B cell (primary cell): ENCODE measurements at regions not wholly inside any gene's neighbourhood (a gene's known extent, or its start where the extent isn't known, plus 50 kb on each side); places are given as distances from the start of the nearest gene placed in this dataset.

Experiments used
- ATAC-seq: fragments of 200-7000 bp; cut with Tn5 transposase; one replicate; pipeline ENCODE4 v1.10.0; 2021; ENCODE audit warnings: low read depth, mild to moderate bottlenecking, moderate number of reproducible peaks, moderate library complexity
- CTCF ChIA-PET: fragments of 350-600 bp; sonication (Branson Sonifier 250); formaldehyde crosslinking; loops from one replicate; lab custom pipeline; 2021; ENCODE audit warnings: antibody characterized with exemption, inconsistent platforms; lab: Charles Lee
- POLR2A ChIA-PET: fragments of 350-600 bp; sonication (Branson Sonifier 250); formaldehyde crosslinking; loops from one replicate; lab custom pipeline; 2021; ENCODE audit warnings: antibody characterized with exemption; lab: Charles Lee
- DNase-seq: peaks from one replicate; pipeline ENCODE4 v3.0.0; 2013
- H2AFZ ChIP-seq: 2 replicates; pipeline ENCODE4 v1.6.1; 2012; ENCODE audit warnings: mild to moderate bottlenecking, low read depth, low read length; ENCODE audit not compliant: insufficient read depth, poor library complexity, severe bottlenecking
- H3K27ac ChIP-seq, 2 donors: 1 replicate in 1 of 2; 2 replicates in 1 of 2; pipeline ENCODE4 v1.5.1; 2012 to 2013; ENCODE audit warnings: low read length in 2 of 2, mild to moderate bottlenecking in 2 of 2, moderate library complexity in 1 of 2
- H3K27me3 ChIP-seq, 4 experiments: fragments of 200-600 bp in 1 of 4; sonication (generic) in 1 of 4; replicated peaks in 1 of 4; 1 replicate in 2 of 4; 2 replicates in 2 of 4; pipeline versions ENCODE4 v1.6.1 to v1.7.0; 2013 to 2016; ENCODE audit warnings: low read length in 3 of 4, mild to moderate bottlenecking in 2 of 4, mixed read lengths in 1 of 4, moderate library complexity in 1 of 4; ENCODE audit not compliant: insufficient read depth in 4 of 4, control insufficient read depth in 3 of 4; ENCODE audit errors: control extremely low read depth in 1 of 4
- H3K36me3 ChIP-seq, 2 experiments: replicated peaks in 1 of 2; 1 replicate in 1 of 2; 2 replicates in 1 of 2; pipeline versions ENCODE4 v1.6.1 to v1.7.1; 2013; ENCODE audit warnings: low read length in 1 of 2; ENCODE audit not compliant: insufficient read depth in 2 of 2, control insufficient read depth in 1 of 2; ENCODE audit errors: control extremely low read depth in 1 of 2, extremely low read depth in 1 of 2
- H3K4me1 ChIP-seq, 2 donors: fragments of 200-600 bp in 1 of 2; sonication (generic) in 1 of 2; 1 replicate in 1 of 2; 2 replicates in 1 of 2; pipeline versions ENCODE4 v1.5.1 to v1.6.1; 2013 to 2017; ENCODE audit warnings: low read length in 2 of 2; ENCODE audit not compliant: control insufficient read depth in 2 of 2, insufficient read depth in 2 of 2
- H3K4me2 ChIP-seq: replicated peaks from 2 replicates; pipeline ENCODE3; 2012; ENCODE audit warnings: mild to moderate bottlenecking, low read depth, low read length; ENCODE audit not compliant: poor library complexity, severe bottlenecking
- H3K4me3 ChIP-seq, 5 experiments: fragments of 200-600 bp in 1 of 5; sonication (generic) in 1 of 5; 1 replicate in 3 of 5; 2 replicates in 2 of 5; pipeline versions ENCODE4 v1.5.1 to v1.7.0; 2011 to 2016; ENCODE audit warnings: low read length in 4 of 5, mild to moderate bottlenecking in 4 of 5, low read depth in 2 of 5, control low read depth in 1 of 5, moderate library complexity in 1 of 5; ENCODE audit not compliant: insufficient read depth in 1 of 5; ENCODE audit errors: control extremely low read depth in 1 of 5, extremely low read depth in 1 of 5
- H3K79me2 ChIP-seq: fragments of 200-600 bp; sonication (generic); one replicate; pipeline ENCODE4 v1.6.0; 2016; ENCODE audit warnings: low read length; ENCODE audit not compliant: control insufficient read depth, insufficient read depth
- H3K9ac ChIP-seq: fragments of 200-600 bp; sonication (generic); 2 replicates; pipeline ENCODE4 v1.6.1; 2017; ENCODE audit warnings: mild to moderate bottlenecking, low read length, moderate library complexity
- H3K9me3 ChIP-seq, 3 donors: one replicate each; pipeline versions ENCODE4 v1.6.1 to v1.7.1; 2013; ENCODE audit warnings: low read length in 2 of 3; ENCODE audit not compliant: control insufficient read depth in 2 of 3, insufficient read depth in 1 of 3; ENCODE audit errors: control extremely low read depth in 1 of 3
- H4K20me1 ChIP-seq: 2 replicates; pipeline ENCODE4 v1.6.0; 2012; ENCODE audit warnings: mild to moderate bottlenecking, low read length; ENCODE audit not compliant: insufficient read depth, control insufficient read depth, poor library complexity, severe bottlenecking
- H3K27ac Mint-ChIP-seq: one replicate; pipeline ENCODE4 v1.8.0; 2021; ENCODE audit warnings: mixed read lengths
- H3K27me3 Mint-ChIP-seq: one replicate; pipeline ENCODE4 v1.8.0; 2021; ENCODE audit warnings: mixed read lengths
- H3K4me1 Mint-ChIP-seq: one replicate; pipeline ENCODE4 v1.8.0; 2021; ENCODE audit warnings: mixed read lengths
- H3K4me3 Mint-ChIP-seq: one replicate; pipeline ENCODE4 v1.8.0; 2021; ENCODE audit warnings: mixed read lengths
- H3K9me3 Mint-ChIP-seq: one replicate; pipeline ENCODE4 v1.8.0; 2022; ENCODE audit warnings: mixed read lengths; ENCODE audit not compliant: insufficient read depth
- EZH2 ChIP-seq: IDR thresholded peaks from 2 replicates; pipeline ENCODE4 v1.6.1; 2012; ENCODE audit warnings: borderline replicate concordance, low read depth, mild to moderate bottlenecking, moderate library complexity, low read length; ENCODE audit not compliant: insufficient read depth, poor library complexity, severe bottlenecking
- WGBS: methylation state at CpG from one replicate; pipeline ENCODE4 v1.1.5; 2013; ENCODE audit warnings: missing lambda C conversion rate; ENCODE audit not compliant: insufficient coverage; 5-methylcytosine and 5-hydroxymethylcytosine counted together
- intact Hi-C: fragments of 100-400 bp; cut with micrococcal nuclease; formaldehyde crosslinking; loops from one replicate; pipeline ENCODE4 v1.10.0; 2022
- TF ChIP-seq, protein P1 (sequence below): fragments of 200-600 bp; IDR thresholded peaks from one replicate; pipeline ENCODE4 v1.8.0; 2022; ENCODE audit warnings: antibody characterized with exemption, mild to moderate bottlenecking

DNA sequence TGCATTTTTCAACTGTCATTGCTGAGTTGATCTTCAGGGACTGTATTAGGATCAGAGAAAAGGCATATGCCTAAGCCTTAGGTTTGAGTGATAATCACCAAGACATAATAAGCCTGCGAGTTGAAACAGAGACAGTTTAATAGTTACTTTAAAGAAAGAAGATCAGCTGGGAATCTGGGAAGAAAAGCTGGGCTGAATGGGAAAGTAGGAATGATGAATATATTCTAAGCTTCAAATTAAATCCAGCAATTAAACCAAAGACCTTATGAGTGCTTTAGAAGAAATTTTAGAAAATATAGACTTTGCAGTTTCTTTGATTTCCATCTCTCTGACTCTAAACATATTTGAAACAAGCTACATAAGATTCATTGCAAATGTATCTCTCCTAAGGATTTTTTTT, 222.3 kb downstream of the ENC1 start:
- TF ChIP-seq, protein P1, sequence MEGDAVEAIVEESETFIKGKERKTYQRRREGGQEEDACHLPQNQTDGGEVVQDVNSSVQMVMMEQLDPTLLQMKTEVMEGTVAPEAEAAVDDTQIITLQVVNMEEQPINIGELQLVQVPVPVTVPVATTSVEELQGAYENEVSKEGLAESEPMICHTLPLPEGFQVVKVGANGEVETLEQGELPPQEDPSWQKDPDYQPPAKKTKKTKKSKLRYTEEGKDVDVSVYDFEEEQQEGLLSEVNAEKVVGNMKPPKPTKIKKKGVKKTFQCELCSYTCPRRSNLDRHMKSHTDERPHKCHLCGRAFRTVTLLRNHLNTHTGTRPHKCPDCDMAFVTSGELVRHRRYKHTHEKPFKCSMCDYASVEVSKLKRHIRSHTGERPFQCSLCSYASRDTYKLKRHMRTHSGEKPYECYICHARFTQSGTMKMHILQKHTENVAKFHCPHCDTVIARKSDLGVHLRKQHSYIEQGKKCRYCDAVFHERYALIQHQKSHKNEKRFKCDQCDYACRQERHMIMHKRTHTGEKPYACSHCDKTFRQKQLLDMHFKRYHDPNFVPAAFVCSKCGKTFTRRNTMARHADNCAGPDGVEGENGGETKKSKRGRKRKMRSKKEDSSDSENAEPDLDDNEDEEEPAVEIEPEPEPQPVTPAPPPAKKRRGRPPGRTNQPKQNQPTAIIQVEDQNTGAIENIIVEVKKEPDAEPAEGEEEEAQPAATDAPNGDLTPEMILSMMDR, result no peak
- no peak for TF ChIP-seq EZH2
- no peak for ATAC-seq
- WGBS, result no CpG with 5 or more reads among the region's 1 CpG
- Histone ChIP-seq H3K4me3 (no peak overlapping the region), H4K20me1 (no peaks in the 10 kb centered on the region), H3K36me3 (no peaks in the 10 kb centered on the region), H3K4me2 (no peak overlapping the region), H3K27me3 (no peaks in the 10 kb centered on the region), H3K27ac (no peak overlapping the region), H3K79me2 (no peaks in the 10 kb centered on the region), H3K9me3 (no peaks in the 10 kb centered on the region), H3K9ac (no peak overlapping the region), H2AFZ (no peak overlapping the region), H3K4me1 (no peaks in the 10 kb centered on the region)
- Mint-ChIP-seq H3K9me3 (no peaks in the 10 kb centered on the region), H3K4me3 (no peak overlapping the region), H3K27ac (no peak overlapping the region), H3K27me3 (peaks cover 45% of the 10 kb centered on the region), H3K4me1 (no peaks in the 10 kb centered on the region)
- ChIA-PET CTCF (interaction anchor here (1.1 kb wide), 1 partner anchor 9 kb away, joined by 3 read pairs; no protein-coding TSS in a partner anchor), POLR2A (no interaction called here)
- DNase-seq, result no peak
- intact Hi-C loops, result no loop called here

DNA sequence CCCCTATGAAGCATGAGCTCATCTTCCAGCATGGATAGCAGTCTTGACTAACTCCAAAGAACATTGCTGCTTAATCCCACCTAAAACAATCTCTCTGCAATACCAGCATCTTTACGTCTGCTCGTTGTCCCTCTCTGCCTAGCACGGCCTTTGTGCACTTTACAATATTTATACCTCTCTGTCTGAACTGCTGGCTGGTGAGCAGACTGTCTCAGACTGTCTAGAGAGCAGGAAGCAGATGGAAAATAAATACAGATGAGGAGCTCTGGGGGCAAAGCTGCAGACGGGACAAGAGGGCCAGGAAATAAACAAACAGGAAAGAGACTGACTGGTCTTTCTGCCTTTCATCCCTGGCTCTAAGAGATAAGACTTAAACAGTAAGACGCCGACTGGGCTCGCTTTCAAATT, 224.8 kb downstream of the ENC1 start:
- ChIA-PET POLR2A (no interaction called here), CTCF (no interaction called here)
- WGBS, result 8% methylated on average over 6 of the region's 7 CpGs
- DNase-seq (no peak), ATAC-seq (no peak)
- no peaks in the 10 kb centered on the region for H3K4me1 Mint-ChIP-seq
- H2AFZ ChIP-seq, result no peak overlapping the region
- no peaks in the 10 kb centered on the region for H3K9me3 Mint-ChIP-seq
- H4K20me1 ChIP-seq, result no peaks in the 10 kb centered on the region
- intact Hi-C loops, result no loop called here
- no peaks in the 10 kb centered on the region for H3K79me2 ChIP-seq
- no peaks in the 10 kb centered on the region for H3K36me3 ChIP-seq
- no peak overlapping the region for H3K4me2 ChIP-seq
- no peak overlapping the region for H3K27ac Mint-ChIP-seq
- peaks cover 36% of the 10 kb centered on the region for H3K27me3 Mint-ChIP-seq
- H3K9me3 ChIP-seq, result no peaks in the 10 kb centered on the region
- TF ChIP-seq, protein P1, result no peak
- no peak for TF ChIP-seq EZH2
- H3K4me3 Mint-ChIP-seq, result no peak overlapping the region
- H3K9ac ChIP-seq, result no peak overlapping the region
- no peak overlapping the region for H3K27ac ChIP-seq
- H3K27me3 ChIP-seq, result no peaks in the 10 kb centered on the region
- no peaks in the 10 kb centered on the region for H3K4me1 ChIP-seq
- H3K4me3 ChIP-seq, result no peak overlapping the region
